ENCODE measurements at regions not wholly inside any gene's neighbourhood (a gene's known extent, or its start where the extent isn't known, plus 50 kb on each side); places are given as distances from the start of the nearest gene placed in this dataset.

DNA sequence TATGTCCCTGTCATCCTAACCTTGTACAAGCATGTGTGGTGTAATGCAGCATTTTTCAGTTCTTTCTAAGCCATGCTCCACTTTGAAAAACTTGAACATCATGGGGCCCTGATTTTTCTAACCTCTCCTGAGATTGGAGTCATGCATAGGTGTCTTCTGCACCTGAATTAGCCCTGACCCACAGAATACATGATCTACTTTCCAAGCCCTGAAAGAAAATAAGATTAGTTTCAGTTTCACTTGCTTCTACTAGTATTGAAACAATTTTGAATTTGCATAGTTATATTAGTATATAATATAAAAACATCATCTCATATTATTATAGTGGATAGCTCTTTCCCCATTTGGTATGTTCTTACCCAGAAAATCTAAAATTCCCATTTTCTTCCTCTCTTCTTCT lies 178.2 kb downstream of the HS3ST1 start:
- H3K9me3 Mint-ChIP-seq: no peaks in the 10 kb centered on the region
- no peaks in the 10 kb centered on the region for H3K4me1 Mint-ChIP-seq (ENCODE audit: low read depth)
- ATAC-seq: no peak
- H3K36me3 Mint-ChIP-seq (ENCODE audit: insufficient read depth): no peaks in the 10 kb centered on the region
- no peaks in the 10 kb centered on the region for H3K27me3 Mint-ChIP-seq (ENCODE audit: low read depth)
- DNase-seq: no peak
- no peak overlapping the region for H3K4me3 Mint-ChIP-seq

DNA sequence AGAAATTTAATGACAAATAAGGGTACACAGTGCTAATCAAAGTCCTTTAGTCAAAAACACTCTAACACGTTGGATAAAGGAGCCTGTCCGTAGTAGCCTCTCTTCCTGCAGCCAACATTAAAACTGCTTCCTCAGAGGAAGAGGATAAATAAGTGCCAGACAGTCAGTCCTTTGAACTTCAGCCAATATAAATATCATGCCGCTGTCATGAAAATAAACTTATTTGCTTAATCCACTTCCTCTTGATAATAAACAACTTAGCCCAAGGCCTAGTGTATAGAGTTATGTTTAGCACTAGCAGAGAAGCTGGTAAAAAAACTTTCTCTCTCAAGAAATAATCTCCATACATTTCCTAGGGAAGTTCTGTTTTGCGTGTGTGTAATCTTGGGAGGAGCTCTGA lies 196.7 kb downstream of the HS3ST1 start:
- H3K4me1 Mint-ChIP-seq (ENCODE audit: low read depth): no peaks in the 10 kb centered on the region
- no peaks in the 10 kb centered on the region for H3K9me3 Mint-ChIP-seq
- H3K27me3 Mint-ChIP-seq (ENCODE audit: low read depth): no peaks in the 10 kb centered on the region
- ATAC-seq: no peak
- H3K4me3 Mint-ChIP-seq: no peak overlapping the region
- no peak for DNase-seq
- no peaks in the 10 kb centered on the region for H3K36me3 Mint-ChIP-seq (ENCODE audit: insufficient read depth)

DNA sequence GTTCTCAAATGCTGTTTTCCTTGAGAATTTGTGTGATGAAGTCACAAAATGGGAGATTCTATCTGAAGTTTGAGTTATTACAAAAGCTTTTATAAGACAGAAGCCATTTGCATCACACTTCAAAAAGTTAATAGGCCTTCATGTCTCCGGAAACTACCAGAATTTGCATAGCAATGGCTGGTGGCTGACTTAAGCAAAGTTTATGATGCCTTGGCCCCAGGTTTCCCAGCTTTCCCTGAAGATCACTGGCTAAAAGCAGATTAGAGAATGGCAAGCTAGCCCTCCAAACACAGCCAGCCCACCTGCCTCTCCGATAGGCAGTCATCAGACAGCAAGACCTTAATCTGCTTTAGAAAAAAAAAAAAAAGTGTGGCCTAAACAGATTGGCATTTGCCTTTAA lies 197.8 kb downstream of the HS3ST1 start:
- H3K9me3 Mint-ChIP-seq: no peaks in the 10 kb centered on the region
- DNase-seq (no peak), ATAC-seq (no peak)
- H3K4me3 Mint-ChIP-seq: no peak overlapping the region
- H3K36me3 Mint-ChIP-seq (ENCODE audit: insufficient read depth): no peaks in the 10 kb centered on the region
- no peaks in the 10 kb centered on the region for H3K4me1 Mint-ChIP-seq (ENCODE audit: low read depth)
- no peaks in the 10 kb centered on the region for H3K27me3 Mint-ChIP-seq (ENCODE audit: low read depth)

DNA sequence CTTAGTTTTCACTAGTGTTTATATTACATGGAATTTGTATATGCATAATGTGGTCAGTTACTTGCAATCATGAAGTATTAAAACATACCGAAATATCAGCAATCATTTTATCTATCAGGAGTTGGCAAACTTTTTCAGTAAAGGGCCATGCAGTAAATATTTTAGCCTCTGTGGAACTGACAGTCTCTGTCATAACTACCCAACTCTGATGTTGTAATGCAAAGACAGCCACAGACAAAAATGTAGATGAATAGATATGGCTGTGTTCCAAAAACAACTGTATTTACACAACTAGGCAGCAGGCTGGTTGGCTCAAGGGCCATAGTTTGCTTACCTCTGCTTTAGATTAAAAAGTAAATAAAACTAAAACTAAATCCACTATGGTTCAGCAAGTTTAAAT lies 200.2 kb downstream of the HS3ST1 start:
- H3K27me3 Mint-ChIP-seq (ENCODE audit: low read depth): peaks cover 3% of the 10 kb centered on the region
- H3K9me3 Mint-ChIP-seq: no peaks in the 10 kb centered on the region
- no peak for ATAC-seq
- no peaks in the 10 kb centered on the region for H3K36me3 Mint-ChIP-seq (ENCODE audit: insufficient read depth)
- no peak for DNase-seq
- H3K4me3 Mint-ChIP-seq: no peak overlapping the region
- no peaks in the 10 kb centered on the region for H3K4me1 Mint-ChIP-seq (ENCODE audit: low read depth)

GRCh38 chr4:11223311-11223710 lies 205.4 kb downstream of the HS3ST1 start:
- Mint-ChIP-seq H3K36me3 (ENCODE audit: insufficient read depth) (no peaks in the 10 kb centered on the region), H3K4me1 (ENCODE audit: low read depth) (no peaks in the 10 kb centered on the region), H3K4me3 (no peak overlapping the region), H3K27me3 (ENCODE audit: low read depth) (peaks cover 3% of the 10 kb centered on the region), H3K9me3 (no peaks in the 10 kb centered on the region)
- ATAC-seq (no peak), DNase-seq (no peak)

DNA sequence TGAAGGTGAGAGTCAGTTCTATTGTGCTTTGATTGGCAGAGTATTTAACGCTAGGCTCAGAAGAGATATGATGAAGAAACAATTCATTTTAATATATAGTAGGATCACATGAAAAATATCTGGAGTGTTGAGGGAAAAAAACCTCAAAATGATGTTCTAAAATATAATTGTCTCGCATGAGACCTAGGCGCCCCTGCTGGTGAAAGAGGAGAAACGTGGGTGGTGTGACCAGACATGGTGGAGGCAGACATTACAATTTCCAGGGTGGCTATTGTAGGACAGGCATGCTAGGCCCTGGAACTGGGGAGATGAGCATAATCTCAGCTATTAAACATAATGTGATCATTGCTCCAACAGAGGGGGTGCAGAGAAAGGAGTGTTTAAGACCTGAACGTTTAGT lies 210.0 kb downstream of the HS3ST1 start:
- no peak for DNase-seq
- ATAC-seq: no peak
- Mint-ChIP-seq H3K4me1 (ENCODE audit: low read depth) (no peaks in the 10 kb centered on the region), H3K9me3 (no peaks in the 10 kb centered on the region), H3K4me3 (no peak overlapping the region), H3K27me3 (ENCODE audit: low read depth) (no peaks in the 10 kb centered on the region), H3K36me3 (ENCODE audit: insufficient read depth) (no peaks in the 10 kb centered on the region)

- no peaks in the 10 kb centered on the region for H3K4me1 Mint-ChIP-seq (ENCODE audit: low read depth)
- no peak for ATAC-seq
- DNase-seq: no peak
- no peaks in the 10 kb centered on the region for H3K9me3 Mint-ChIP-seq
- no peaks in the 10 kb centered on the region for H3K36me3 Mint-ChIP-seq (ENCODE audit: insufficient read depth)
- peaks cover 2% of the 10 kb centered on the region for H3K27me3 Mint-ChIP-seq (ENCODE audit: low read depth)
- H3K4me3 Mint-ChIP-seq: no peak overlapping the region
Measured at GRCh38 chr4:11216520-11216919, 212.2 kb downstream of the HS3ST1 start.

DNA sequence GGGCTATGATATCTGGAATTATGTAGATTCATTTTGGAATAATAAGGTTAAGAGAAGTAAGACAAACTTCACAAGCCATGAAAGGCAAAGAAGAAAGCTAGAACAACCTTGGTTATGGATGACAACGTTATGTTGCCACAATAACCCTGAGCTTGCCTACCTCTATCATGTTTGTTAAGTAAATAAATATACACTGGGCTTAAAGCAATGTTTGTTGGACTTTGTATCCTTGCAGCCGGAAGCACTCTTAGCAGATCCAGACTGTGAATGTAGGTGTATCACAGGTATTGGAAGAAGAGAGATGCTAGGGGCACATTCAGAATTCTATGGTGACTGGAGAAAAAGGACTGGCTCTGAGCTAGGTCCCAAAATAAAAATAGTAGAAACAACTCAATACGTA lies 214.4 kb downstream of the HS3ST1 start:
- DNase-seq (no peak), ATAC-seq (no peak)
- H3K36me3 Mint-ChIP-seq (ENCODE audit: insufficient read depth): no peaks in the 10 kb centered on the region
- no peaks in the 10 kb centered on the region for H3K9me3 Mint-ChIP-seq
- H3K4me1 Mint-ChIP-seq (ENCODE audit: low read depth): no peaks in the 10 kb centered on the region
- H3K27me3 Mint-ChIP-seq (ENCODE audit: low read depth): peaks cover 2% of the 10 kb centered on the region
- H3K4me3 Mint-ChIP-seq: no peak overlapping the region

- DNase-seq: no peak
- ATAC-seq: no peak
- peaks cover 2% of the 10 kb centered on the region for H3K27me3 Mint-ChIP-seq (ENCODE audit: low read depth)
Measured at GRCh38 chr4:11209826-11210225, 218.9 kb downstream of the HS3ST1 start.

DNA sequence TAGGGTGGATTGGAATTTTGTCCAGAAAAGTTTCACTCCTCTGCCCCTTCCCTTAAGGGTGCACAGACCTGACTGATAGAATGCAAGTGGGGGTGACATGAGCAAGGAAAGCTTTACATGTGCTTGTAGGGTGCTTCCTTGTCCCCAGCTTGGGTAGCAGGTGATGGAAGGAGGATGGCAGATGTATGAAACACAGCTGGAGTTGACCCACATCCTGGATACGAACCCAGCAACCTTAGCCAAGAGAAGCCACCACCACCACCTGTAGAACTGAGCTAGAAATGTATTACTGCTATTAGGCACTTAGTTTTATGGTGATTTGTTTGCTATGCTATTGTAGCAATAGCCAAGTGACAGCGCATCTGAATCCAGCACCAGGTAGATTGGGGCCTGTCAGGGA lies 227.4 kb downstream of the HS3ST1 start:
- no peaks in the 10 kb centered on the region for H3K36me3 Mint-ChIP-seq (ENCODE audit: insufficient read depth)
- ATAC-seq (no peak), DNase-seq (no peak)
- H3K4me1 Mint-ChIP-seq (ENCODE audit: low read depth): no peaks in the 10 kb centered on the region
- no peaks in the 10 kb centered on the region for H3K9me3 Mint-ChIP-seq
- H3K4me3 Mint-ChIP-seq: no peak overlapping the region
- H3K27me3 Mint-ChIP-seq (ENCODE audit: low read depth): no peaks in the 10 kb centered on the region

More at GRCh38 chr4:11209826-11210225, 218.9 kb downstream of the HS3ST1 start:
- H3K9me3 Mint-ChIP-seq: peaks cover 14% of the 10 kb centered on the region
- H3K4me3 Mint-ChIP-seq: no peak overlapping the region
- no peaks in the 10 kb centered on the region for H3K36me3 Mint-ChIP-seq (ENCODE audit: insufficient read depth)
- no peaks in the 10 kb centered on the region for H3K4me1 Mint-ChIP-seq (ENCODE audit: low read depth)

GRCh38 chr4:11198516-11199305 lies 230.0 kb downstream of the HS3ST1 start:
- H3K4me1 Mint-ChIP-seq (ENCODE audit: low read depth): no peaks in the 10 kb centered on the region
- H3K36me3 Mint-ChIP-seq (ENCODE audit: insufficient read depth): no peaks in the 10 kb centered on the region
- no peaks in the 10 kb centered on the region for H3K27me3 Mint-ChIP-seq (ENCODE audit: low read depth)
- DNase-seq (no peak), ATAC-seq (no peak)
- H3K9me3 Mint-ChIP-seq: no peaks in the 10 kb centered on the region
- no peak overlapping the region for H3K4me3 Mint-ChIP-seq

DNA sequence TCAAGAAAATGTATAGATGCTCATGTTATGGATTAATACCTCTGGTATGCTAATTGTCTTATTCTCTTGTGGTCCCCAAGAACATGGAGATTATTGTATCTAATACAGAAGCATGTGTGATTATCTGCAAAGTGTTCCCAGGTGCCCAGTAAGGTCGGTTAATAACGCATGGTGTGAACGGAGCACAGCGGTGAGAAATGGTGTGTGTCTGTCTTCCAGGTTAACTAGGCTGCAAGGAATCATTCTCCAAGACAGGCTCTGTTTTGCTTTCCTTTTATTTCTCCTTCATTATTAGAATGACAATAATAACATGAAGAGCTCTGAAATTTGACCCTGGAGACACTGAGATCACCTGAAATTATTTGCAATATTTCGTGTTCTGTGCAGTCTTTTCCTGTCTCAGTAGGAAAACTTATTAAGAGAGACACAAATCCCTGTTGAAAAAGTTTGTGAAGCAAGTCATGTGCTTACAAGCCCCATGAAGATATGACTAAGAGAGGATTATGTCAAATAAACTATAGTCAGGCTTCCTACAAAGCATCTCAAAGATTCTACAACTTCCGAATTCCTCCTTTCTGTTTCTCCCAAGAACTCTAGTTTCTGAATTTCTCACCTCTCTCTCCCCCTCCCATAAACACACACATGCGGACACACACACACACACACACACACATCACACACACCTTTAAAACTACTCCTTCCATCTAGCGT lies 230.9 kb downstream of the HS3ST1 start:
- H3K27me3 Mint-ChIP-seq (ENCODE audit: low read depth): no peaks in the 10 kb centered on the region
- H3K4me3 Mint-ChIP-seq: no peak overlapping the region
- no peaks in the 10 kb centered on the region for H3K9me3 Mint-ChIP-seq
- no peaks in the 10 kb centered on the region for H3K36me3 Mint-ChIP-seq (ENCODE audit: insufficient read depth)
- H3K4me1 Mint-ChIP-seq (ENCODE audit: low read depth): no peaks in the 10 kb centered on the region
- no peak for DNase-seq
- ATAC-seq: no peak

DNA sequence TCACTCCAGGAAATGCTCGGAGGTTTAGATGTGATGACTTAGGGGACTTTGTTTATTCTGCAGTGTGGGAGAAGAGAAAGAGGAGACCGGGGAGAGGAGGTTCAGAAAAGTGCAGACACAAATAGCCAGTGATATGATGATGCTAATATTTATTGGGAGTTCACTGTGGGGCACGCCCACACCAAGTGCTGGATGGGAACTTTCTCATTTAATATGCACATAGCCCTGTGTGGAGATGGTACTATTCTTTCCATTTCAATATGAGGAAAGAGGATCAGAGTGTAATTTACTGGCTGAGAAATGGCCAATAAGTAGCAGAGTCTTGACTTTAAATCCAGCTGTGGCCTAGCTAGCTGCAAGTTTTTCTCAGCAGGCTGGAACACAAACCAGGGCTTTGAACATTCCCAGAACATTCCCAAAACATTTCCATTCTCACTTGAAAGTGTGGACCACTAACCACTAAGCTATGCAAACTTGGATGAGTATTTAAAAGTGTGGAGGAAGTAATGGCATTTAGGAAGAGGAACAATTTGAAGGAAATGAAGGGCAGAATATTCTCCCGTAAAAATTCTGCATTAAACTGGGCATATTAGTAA lies 231.7 kb downstream of the HS3ST1 start:
- ATAC-seq: no peak
- Mint-ChIP-seq H3K27me3 (ENCODE audit: low read depth) (peaks cover 3% of the 10 kb centered on the region), H3K9me3 (no peaks in the 10 kb centered on the region), H3K4me1 (ENCODE audit: low read depth) (no peaks in the 10 kb centered on the region), H3K4me3 (no peak overlapping the region), H3K36me3 (ENCODE audit: insufficient read depth) (no peaks in the 10 kb centered on the region)
- DNase-seq: no peak

DNA sequence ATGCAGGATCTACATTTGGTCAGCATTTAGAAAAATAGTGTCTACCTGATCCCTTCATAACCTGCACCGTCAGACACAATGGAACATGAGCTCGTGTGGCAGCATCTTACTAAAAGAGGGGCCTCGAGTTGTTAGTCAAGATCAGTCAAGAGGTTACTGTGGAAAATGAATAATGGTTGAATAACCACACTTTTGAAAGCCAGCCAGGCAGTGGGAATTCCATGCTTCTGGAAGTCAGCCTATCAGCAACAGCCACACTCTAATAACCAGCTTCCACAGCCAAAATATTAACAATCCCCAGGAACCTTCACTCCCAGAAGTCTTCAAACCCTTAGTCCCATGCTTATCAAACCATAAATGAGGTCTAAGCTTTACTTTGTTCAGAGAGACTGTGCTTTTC lies 234.3 kb downstream of the HS3ST1 start:
- DNase-seq: no peak
- peaks cover 5% of the 10 kb centered on the region for H3K4me1 Mint-ChIP-seq (ENCODE audit: low read depth)
- ATAC-seq: no peak
- H3K9me3 Mint-ChIP-seq: no peaks in the 10 kb centered on the region
- H3K27me3 Mint-ChIP-seq (ENCODE audit: low read depth): peaks cover 3% of the 10 kb centered on the region
- no peak overlapping the region for H3K4me3 Mint-ChIP-seq
- no peaks in the 10 kb centered on the region for H3K36me3 Mint-ChIP-seq (ENCODE audit: insufficient read depth)

GRCh38 chr4:11189756-11190155 lies 238.9 kb downstream of the HS3ST1 start:
- H3K27me3 Mint-ChIP-seq (ENCODE audit: low read depth): peaks cover 3% of the 10 kb centered on the region
- DNase-seq (no peak), ATAC-seq (no peak)
- no peak overlapping the region for H3K4me3 Mint-ChIP-seq
- peaks cover 5% of the 10 kb centered on the region for H3K4me1 Mint-ChIP-seq (ENCODE audit: low read depth)
- H3K36me3 Mint-ChIP-seq (ENCODE audit: insufficient read depth): no peaks in the 10 kb centered on the region
- no peaks in the 10 kb centered on the region for H3K9me3 Mint-ChIP-seq

Data from activated T-cell treated with anti-CD3 and anti-CD28 coated beads, Interleukin-2, amount 50 U/mL, for 4 hours (primary cell).